ENCODE measurements at regions not wholly inside any gene's neighbourhood (a gene's known extent, or its start where the extent isn't known, plus 50 kb on each side); places are given as distances from the start of the nearest gene placed in this dataset.
A peak's percentile ranks its signal among the peaks of the same experiment; 100 is the strongest.
"Not testable (repeated sequence)": the region's sequence is repeated elsewhere in the genome, so short reads cannot be mapped to it uniquely, and the experiment has no call there.

DNA sequence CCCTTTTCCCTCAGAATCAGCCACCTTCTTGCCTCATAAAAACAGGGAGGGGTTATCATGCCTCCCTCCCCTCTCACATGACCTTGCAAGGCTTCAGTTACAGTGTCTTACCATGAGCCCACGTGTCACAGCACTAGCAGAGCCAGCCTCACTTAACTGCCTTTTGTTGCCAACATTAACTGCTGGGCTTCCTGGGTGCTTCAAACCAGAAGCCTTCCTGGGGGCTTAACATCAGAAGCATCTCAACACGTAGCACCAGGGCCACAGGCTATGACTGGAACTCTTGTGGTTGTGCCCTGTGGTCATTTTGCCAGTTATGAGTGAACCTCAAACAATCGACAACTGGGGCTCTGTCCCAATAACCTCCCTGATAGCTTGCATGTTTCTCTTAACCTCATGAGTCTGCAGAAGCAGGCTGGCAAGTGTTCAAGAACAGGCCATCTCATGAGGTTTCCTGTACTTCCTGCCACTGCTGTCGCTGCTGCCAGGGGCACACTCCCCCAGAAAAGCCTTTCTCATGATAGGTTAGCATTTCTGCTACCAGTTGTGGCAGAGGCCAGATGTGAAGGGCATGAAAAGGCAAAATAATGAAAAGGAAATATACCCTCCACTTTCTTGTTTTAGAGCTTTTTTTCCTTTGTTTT is 132.2 kb downstream of the GLUL start:
- DNase-seq, result no peak

DNA sequence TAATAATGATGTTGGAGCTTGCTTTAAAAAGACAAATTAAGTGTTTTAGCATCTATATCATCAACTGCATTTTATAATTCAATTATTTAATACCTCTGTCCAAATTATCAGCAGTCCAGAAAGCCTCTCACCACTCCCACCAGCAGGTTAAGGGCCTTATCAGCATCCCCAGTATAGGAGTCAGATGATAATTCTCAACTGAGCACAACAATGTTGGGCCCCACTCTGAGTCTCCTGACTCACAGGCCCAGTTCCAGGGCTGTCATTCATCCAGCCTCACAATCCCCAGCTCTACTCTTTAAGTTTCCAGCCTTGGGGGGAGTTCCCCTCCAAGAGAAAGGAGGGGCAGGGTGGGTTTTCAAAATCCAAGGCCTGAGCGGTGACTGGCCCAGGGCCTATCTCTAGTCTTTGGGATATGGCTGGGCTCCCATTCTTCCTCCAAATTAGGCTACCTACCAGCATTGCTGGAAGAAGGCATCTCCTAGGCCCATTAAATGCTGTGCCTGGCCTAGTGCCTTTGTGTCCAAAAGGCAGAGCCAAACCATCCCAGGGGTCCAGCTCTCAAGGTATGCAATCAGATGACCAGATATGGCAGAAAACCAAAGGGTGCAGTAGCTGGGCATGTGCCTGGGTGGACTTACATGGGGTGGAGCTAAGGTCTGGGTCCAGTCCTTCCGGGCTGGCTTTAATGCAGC is 134.1 kb downstream of the GLUL start:
- no peak for DNase-seq

GRCh38 chr1:182256931-182257330 is 134.7 kb downstream of the GLUL start:
- DNase-seq, result no peak

GRCh38 chr1:182255494-182255893 is 136.1 kb downstream of the GLUL start:
- no peak for DNase-seq

GRCh38 chr1:182253319-182253860 is 138.2 kb downstream of the GLUL start:
- no peak for DNase-seq

DNA sequence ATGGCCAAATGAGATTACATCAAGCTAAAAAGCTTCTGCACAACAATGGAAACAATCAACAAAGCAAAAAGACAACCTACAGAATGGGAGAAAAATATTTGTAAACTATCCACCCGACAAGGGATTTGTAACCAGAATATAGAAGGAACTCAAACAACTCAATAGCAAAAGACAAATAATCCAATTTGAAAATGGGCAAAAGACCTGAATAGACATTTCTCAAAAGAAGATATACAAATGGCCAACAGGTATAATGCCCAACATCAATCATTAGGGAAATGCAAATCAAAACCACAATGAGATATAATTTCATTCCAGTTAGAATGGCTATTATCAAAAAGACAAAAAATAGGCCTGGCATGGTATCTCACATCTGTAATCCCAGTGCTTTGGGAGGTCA is 140.0 kb downstream of the GLUL start:
- DNase-seq, result no peak

- no peak for DNase-seq
These were observed 142.4 kb downstream of the GLUL start for GRCh38 chr1:182249201-182249676.

DNA sequence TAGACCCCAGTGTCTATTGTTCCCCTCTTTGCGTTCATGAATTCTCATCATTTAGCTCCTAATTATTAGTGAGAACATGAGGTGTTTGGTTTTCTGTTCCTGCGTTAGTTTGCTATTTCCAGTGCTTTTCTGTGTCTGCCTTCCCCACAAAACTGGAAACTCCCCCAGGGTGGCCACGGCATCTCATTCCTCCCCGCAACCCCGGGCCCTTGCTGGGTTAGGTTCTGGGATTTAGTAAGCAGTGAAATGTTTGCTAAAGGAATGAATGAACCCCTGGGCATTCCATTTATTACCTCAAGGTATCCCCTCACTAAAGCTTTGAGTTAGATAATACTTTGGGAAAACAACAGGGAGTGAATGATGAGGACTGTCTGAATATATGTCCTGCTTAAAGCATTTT is 142.9 kb downstream of the GLUL start:
- no peak for DNase-seq

- not testable (repeated sequence) for DNase-seq
These were observed 143.8 kb downstream of the GLUL start for GRCh38 chr1:182247813-182248212.

GRCh38 chr1:182246783-182247182 is 144.8 kb downstream of the GLUL start:
- DNase-seq, result no peak

DNA sequence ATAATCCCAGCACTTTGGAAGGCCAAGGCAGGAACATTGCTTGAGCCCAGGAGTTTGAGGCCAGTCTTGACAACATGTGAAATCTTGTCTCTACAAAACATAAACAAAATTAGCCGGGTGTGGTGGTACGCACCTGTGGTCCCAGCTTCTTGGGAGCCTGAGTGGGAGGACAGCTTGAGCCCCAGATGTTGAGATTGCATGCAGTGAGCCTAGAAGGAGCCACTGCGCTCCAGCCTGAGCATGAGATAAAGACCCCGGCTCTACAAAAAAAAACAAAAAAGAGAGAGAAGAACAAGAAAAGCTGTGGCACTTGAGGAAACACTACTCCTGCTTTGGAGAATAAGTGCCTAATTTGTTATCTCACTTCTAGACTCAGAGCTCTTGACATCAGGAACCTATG is 146.6 kb downstream of the GLUL start:
- no peak for DNase-seq

DNA sequence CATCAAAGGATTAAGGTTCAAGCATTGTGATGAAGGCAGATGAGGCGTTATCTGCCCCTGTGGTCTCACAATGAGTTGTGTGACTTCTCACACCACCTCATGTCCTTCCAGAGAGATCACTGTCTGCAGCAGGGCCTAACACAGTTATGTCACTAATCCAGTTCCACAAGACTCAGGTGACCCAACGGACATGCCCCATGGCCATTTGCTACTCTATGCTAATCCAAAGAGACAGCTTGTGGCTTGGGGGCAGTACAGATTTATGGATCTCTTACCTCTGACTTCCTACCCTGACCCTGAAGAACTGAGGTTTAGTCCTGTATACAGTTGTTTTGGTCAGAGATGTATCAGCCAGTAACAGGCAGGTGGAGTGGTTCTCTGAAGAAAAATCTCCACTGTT is 147.1 kb downstream of the GLUL start:
- no peak for DNase-seq

GRCh38 chr1:182242641-182243040 is 148.9 kb downstream of the GLUL start:
- no peak for DNase-seq

GRCh38 chr1:182240085-182240484 is 151.5 kb downstream of the GLUL start:
- DNase-seq, result no peak

GRCh38 chr1:182238421-182238820 is 153.2 kb downstream of the GLUL start:
- DNase-seq, result no peak

DNA sequence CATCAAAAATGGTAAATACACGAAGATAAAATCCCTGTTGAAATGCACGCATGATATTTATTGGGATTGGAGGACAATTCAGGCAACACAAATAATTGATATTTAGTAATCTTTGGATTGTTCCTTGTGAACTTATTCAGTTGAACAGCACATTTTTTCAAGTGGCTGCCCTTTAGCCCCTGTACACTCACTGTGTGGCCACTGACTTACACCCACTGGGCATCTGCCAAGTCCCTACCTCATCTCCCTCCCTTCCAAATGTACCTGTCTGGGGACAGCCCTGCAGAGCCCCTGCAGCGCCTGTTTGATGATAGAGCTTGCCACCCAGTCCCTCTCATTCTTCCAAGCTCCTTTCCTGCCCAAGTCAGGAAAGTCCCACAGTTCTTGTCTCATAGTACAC is 154.3 kb downstream of the GLUL start:
- DNase-seq, result no peak

DNA sequence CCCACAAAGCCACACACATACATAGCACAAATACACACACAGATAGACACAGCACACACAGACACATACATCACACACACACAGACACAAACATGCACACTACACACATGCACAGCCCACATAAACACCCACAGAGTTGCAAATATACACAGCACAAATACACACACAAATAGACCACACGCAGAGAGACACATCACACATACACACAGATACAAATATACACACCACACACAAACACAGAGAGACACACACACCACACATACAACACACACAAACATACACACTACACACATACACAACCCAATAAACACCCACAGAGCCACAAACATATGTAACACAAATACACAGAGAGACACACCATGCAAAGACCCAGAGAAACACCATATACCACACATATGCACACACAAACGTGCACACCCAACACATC is 154.9 kb downstream of the GLUL start:
- no peak for DNase-seq

DNA sequence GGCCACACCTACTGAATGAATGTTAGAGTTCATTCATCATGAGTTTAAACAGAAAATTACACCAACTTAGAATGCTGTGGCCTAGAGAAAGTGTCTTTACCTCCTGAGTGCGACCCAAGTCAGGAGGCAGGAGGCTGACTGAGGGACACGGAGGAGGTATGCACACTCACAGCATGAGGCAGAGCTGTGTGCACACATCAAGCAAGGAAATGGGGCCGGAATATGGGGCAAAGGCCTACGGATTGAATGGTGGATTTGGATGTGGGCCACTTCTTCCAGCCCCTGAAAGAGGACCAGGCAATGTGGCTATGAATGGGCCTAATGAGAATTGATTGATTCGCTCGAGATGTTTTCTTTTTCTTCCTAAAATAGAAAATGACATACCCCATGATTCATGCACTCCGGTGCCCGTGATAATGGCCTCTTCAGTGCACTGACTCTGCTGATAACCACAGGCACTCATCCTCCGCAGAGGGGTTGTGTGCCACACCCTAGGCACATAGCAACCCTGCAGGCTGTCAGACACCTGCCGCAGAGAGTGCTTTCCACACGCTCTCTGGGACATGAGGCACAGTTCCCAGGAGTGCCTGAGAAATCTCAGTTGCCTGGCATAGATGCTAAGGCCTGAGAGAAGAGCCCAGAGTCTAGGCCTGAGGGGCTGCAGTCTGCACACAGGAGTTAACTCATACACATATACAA is 155.5 kb downstream of the GLUL start:
- no peak for DNase-seq

DNA sequence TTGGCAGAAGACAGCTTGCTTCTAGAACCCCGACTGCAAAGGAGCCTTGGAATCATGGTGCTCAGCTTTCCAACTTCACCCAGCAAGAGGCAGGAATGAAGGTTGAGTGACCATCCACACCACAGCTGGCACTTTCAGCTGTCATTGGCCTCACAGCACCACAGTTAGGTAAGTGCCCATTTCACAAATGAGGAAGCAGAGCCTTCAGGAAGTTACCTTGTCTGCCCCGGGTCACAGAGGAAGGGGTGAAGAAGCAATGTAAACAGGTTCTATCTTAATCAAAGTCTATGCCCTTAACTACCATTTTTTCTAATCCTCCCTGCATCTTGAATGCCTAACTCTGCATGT is 156.0 kb downstream of the GLUL start:
- DNase-seq, result no peak

GRCh38 chr1:182229921-182230491 is 161.6 kb downstream of the GLUL start:
- DNase-seq, result peak; percentile 21

DNA sequence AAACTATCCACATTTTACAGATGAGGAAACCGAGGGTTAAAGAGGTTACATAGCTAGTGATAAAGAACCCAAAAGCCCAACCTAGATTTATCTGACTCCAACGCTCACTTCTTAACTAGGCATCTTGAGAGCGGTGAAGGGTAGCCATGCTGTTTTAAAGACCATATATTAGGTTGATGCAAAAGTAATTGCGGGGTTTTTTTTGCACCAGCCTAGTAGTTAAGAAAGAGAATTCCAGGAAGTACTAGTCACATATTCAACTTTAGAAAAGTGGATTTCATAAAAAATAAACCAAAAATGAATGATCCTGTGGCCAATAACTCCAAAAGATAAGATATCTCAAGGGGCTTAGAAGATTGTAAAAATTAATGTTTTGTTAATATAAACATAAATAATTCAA is 162.1 kb downstream of the GLUL start:
- DNase-seq, result no peak

GRCh38 chr1:182227864-182228547 is 163.6 kb downstream of the GLUL start:
- no peak for DNase-seq

GRCh38 chr1:182226618-182227017 is 165.0 kb downstream of the GLUL start:
- no peak for DNase-seq
